GM12878 (cell line): ENCODE measurements at regions not wholly inside any gene's neighbourhood (a gene's known extent, or its start where the extent isn't known, plus 50 kb on each side); places are given as distances from the start of the nearest gene placed in this dataset.

Experiments used
- ATAC-seq: fragments of 200-7000 bp; cut with Tn5 transposase; 3 replicates; pipeline ENCODE4 v1.9.1; 2020; ENCODE audit warnings: mild to moderate bottlenecking, moderate library complexity
- BruUV-seq: library from RNA; stranded (reverse); fragments of 400-500 nt; replicated peaks from 2 replicates; lab custom pipeline; 2021; lab: Mats Ljungman, UMichigan
- CTCF ChIA-PET: fragments of 300-600 bp; sonication (Branson Sonifier 250); formaldehyde crosslinking; extraction: SDS; loops from one replicate; lab custom pipeline; 2021; ENCODE audit warnings: inconsistent platforms; lab: Yijun Ruan, JAX
- POLR2A ChIA-PET: fragments of 350-600 bp; formaldehyde crosslinking; extraction: SDS; loops from one replicate; lab custom pipeline; 2021; ENCODE audit warnings: inconsistent platforms; lab: Charles Lee
- RAD21 ChIA-PET: fragments of 300-600 bp; sonication (Branson Sonifier 250); formaldehyde crosslinking; loops from one replicate; lab custom pipeline; 2023; ENCODE audit warnings: antibody characterized with exemption; ENCODE audit not compliant: unreplicated experiment; lab: Charles Lee
- SMC1A ChIA-PET: fragments of 300-600 bp; sonication (Branson Sonifier 250); formaldehyde crosslinking; loops from one replicate; lab custom pipeline; 2023; ENCODE audit not compliant: unreplicated experiment, uncharacterized antibody; lab: Charles Lee
- DNase-seq: peaks from one replicate; pipeline ENCODE4 v3.0.0-alpha.2; 2011; ENCODE audit warnings: low read depth, low spot score
- FAIRE-seq: peaks from 3 replicates; lab custom pipeline; 2011; peaks lifted over from hg19 to GRCh38; lab: Jason Lieb, UNC
- H2AFZ ChIP-seq: 2 replicates; pipeline ENCODE4 v1.6.0; 2011; ENCODE audit warnings: low read depth, low read length, control low read depth; ENCODE audit not compliant: control insufficient read depth
- H3K27ac ChIP-seq: 2 replicates; pipeline ENCODE4 v1.5.1; 2011; ENCODE audit warnings: control low read depth; ENCODE audit not compliant: control insufficient read depth, insufficient read depth
- H3K27me3 ChIP-seq, 2 experiments: replicated peaks in 1 of 2; 2 replicates each; pipeline versions ENCODE4 v1.6.0 to v1.6.1; 2011; ENCODE audit warnings: low read length in 1 of 2; ENCODE audit not compliant: control insufficient read depth in 2 of 2, insufficient read depth in 2 of 2
- H3K36me3 ChIP-seq, 2 experiments: 2 replicates each; pipeline ENCODE4 v1.5.1; 2011; ENCODE audit warnings: low read length in 1 of 2; ENCODE audit not compliant: control insufficient read depth in 2 of 2, insufficient read depth in 2 of 2
- H3K4me1 ChIP-seq: 2 replicates; pipeline ENCODE4 v1.6.1; 2011; ENCODE audit warnings: mild to moderate bottlenecking, low read length, moderate library complexity, mixed read lengths; ENCODE audit not compliant: control insufficient read depth, insufficient read depth
- H3K4me2 ChIP-seq: 2 replicates; pipeline ENCODE4 v1.6.0; 2011; ENCODE audit warnings: control low read depth; ENCODE audit not compliant: control insufficient read depth, insufficient read depth
- H3K4me3 ChIP-seq: fragments of 200-600 bp; sonication (generic); 2 replicates; pipeline ENCODE4 v1.5.1; 2016
- H3K79me2 ChIP-seq: 2 replicates; pipeline ENCODE4 v1.6.0; 2011; ENCODE audit warnings: low read length; ENCODE audit not compliant: control insufficient read depth, insufficient read depth
- H3K9ac ChIP-seq: 2 replicates; pipeline ENCODE4 v1.8.0; 2011; ENCODE audit warnings: low read length, control low read depth, mixed read lengths; ENCODE audit not compliant: control insufficient read depth, insufficient read depth
- H3K9me3 ChIP-seq: replicated peaks from 3 replicates; pipeline ENCODE4 v1.5.1; 2011; ENCODE audit warnings: mild to moderate bottlenecking, low read length; ENCODE audit not compliant: control insufficient read depth, insufficient read depth
- H4K20me1 ChIP-seq: 2 replicates; pipeline ENCODE4 v1.6.0; 2011; ENCODE audit not compliant: control insufficient read depth, insufficient read depth
- BHLHE40 ChIP-seq, 2 experiments: fragments of 450-650 bp in 1 of 2; IDR thresholded peaks; 2 replicates each; pipeline ENCODE4 v1.6.1; 2011 to 2017; ENCODE audit warnings: low read depth in 2 of 2, borderline replicate concordance in 1 of 2, improper control_type of control experiment in 1 of 2, low read length in 1 of 2, mild to moderate bottlenecking in 1 of 2
- CEBPB ChIP-seq, 2 experiments: fragments of 150-350 bp in 1 of 2; IDR thresholded peaks; 2 replicates each; pipeline ENCODE4 v1.6.1; 2012 to 2014; ENCODE audit warnings: low read depth in 2 of 2, low read length in 2 of 2, borderline replicate concordance in 1 of 2, inconsistent platforms in 1 of 2
- EZH2 ChIP-seq: IDR thresholded peaks from 2 replicates; pipeline ENCODE4 v1.6.1; 2012; ENCODE audit warnings: low read depth, mild to moderate bottlenecking, control low read depth, inconsistent platforms, low read length, borderline replicate concordance; ENCODE audit not compliant: control insufficient read depth
- JUNB ChIP-seq: IDR thresholded peaks from 2 replicates; pipeline ENCODE4 v1.6.1; 2016; ENCODE audit warnings: antibody characterized with exemption, mild to moderate bottlenecking
- KAT2A ChIP-seq: conservative IDR thresholded peaks from 2 replicates; pipeline ENCODE4 v1.6.1; 2011; ENCODE audit warnings: low read depth, low read length; ENCODE audit not compliant: control insufficient read depth
- NRF1 ChIP-seq: conservative IDR thresholded peaks from 2 replicates; pipeline ENCODE4 v1.6.1; 2011; ENCODE audit warnings: mild to moderate bottlenecking, low read depth, low read length, improper control_type of control experiment
- PAX8 ChIP-seq: fragments of 450-650 bp; IDR thresholded peaks from 2 replicates; pipeline ENCODE4 v1.6.1; 2017; ENCODE audit warnings: mild to moderate bottlenecking, moderate library complexity
- RAD51 ChIP-seq: fragments of 450-650 bp; IDR thresholded peaks from 2 replicates; pipeline ENCODE4 v1.6.1; 2016; ENCODE audit warnings: moderate library complexity, mild to moderate bottlenecking, inconsistent platforms
- SIN3A ChIP-seq: IDR thresholded peaks from 2 replicates; pipeline ENCODE4 v1.6.1; 2012; ENCODE audit warnings: low read depth, low read length, improper control_type of control experiment
- SMAD1 ChIP-seq: fragments of 450-650 bp; IDR thresholded peaks from 2 replicates; pipeline ENCODE4 v1.6.1; 2018; ENCODE audit warnings: mild to moderate bottlenecking, low read depth; ENCODE audit not compliant: partially characterized antibody
- SMARCA5 ChIP-seq: fragments of 450-650 bp; IDR thresholded peaks from 2 replicates; pipeline ENCODE4 v1.6.1; 2017; ENCODE audit warnings: mild to moderate bottlenecking
- TARDBP ChIP-seq: IDR thresholded peaks from 2 replicates; pipeline ENCODE4 v1.6.1; 2016; ENCODE audit warnings: borderline replicate concordance
- ZBTB33 ChIP-seq: fragments of 450-650 bp; IDR thresholded peaks from 2 replicates; pipeline ENCODE4 v1.6.1; 2017; ENCODE audit warnings: mild to moderate bottlenecking
- ZNF384 ChIP-seq: IDR thresholded peaks from 2 replicates; pipeline ENCODE4 v1.6.1; 2012; ENCODE audit warnings: low read depth, mild to moderate bottlenecking, low read length, improper control_type of control experiment, borderline replicate concordance
- ZSCAN29 ChIP-seq: fragments of 450-650 bp; IDR thresholded peaks from 2 replicates; pipeline ENCODE4 v1.6.1; 2017; ENCODE audit warnings: mild to moderate bottlenecking, moderate library complexity
- WGBS: methylation state at CpG from one replicate; pipeline ENCODE4 v1.1.6; 2016; ENCODE audit warnings: low lambda C conversion rate; ENCODE audit not compliant: insufficient replicate concordance, insufficient coverage; ENCODE audit errors: missing lambda C conversion rate; 5-methylcytosine and 5-hydroxymethylcytosine counted together
- in situ Hi-C: fragments of 300-500 bp; cut with MboI; formaldehyde crosslinking; loops from 9 replicates; pipeline ENCODE4 v1.14.3; 2018; ENCODE audit warnings: mixed read lengths
- intact Hi-C: fragments of 100-400 bp; cut with micrococcal nuclease; formaldehyde crosslinking; loops from one replicate; pipeline ENCODE4 v1.14.2; 2022; ENCODE audit not compliant: unreplicated experiment

- intact Hi-C loops, result no loop called here
- Histone ChIP-seq H3K79me2 (no peaks in the 10 kb centered on the region), H4K20me1 (no peaks in the 10 kb centered on the region), H3K36me3 (no peaks in the 10 kb centered on the region), H3K4me1 (no peaks in the 10 kb centered on the region), H3K27ac (no peak overlapping the region), H3K4me3 (no peak overlapping the region), H3K4me2 (no peak overlapping the region), H3K27me3 (no peaks in the 10 kb centered on the region), H2AFZ (no peak overlapping the region), H3K9me3 (no peaks in the 10 kb centered on the region), H3K9ac (no peak overlapping the region)
- 0% methylated on average over 2 of the region's 2 CpGs for WGBS
- SMC1A ChIA-PET, result no interaction called here
- in situ Hi-C loops, result no loop called here
- CTCF ChIA-PET, result no interaction called here
- no peak for ATAC-seq
- no peak for TF ChIP-seq TARDBP
- TF ChIP-seq PAX8, result no peak
- TF ChIP-seq NRF1, result no peak
- RAD21 ChIA-PET, result no interaction called here
- no TSS peak for BruUV-seq
- no peak for DNase-seq
- POLR2A ChIA-PET, result no interaction called here
- FAIRE-seq, result no peak
Measured at GRCh38 chr5:124274949-124275348, 471.5 kb downstream of the ZNF608 start.

DNA sequence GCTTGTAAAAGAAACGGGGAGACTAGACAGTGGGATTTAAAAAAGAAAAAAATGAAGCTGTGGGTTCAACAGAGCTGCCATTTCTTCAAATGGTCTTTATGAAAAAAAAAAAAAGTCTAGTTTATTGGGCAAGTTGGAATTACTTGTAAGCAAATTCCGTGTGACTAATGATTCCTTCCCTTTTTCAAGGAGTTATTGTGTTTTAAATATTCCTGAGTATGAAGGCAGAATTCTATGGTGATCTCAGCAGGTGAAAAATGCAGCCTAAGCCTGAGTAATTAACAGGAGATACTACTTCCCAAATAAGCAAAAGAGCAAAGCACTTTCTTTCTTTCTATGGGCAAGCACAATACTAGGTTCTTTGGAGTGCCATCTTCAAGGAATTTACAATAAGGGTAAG lies 481.9 kb downstream of the ZNF608 start:
- BruUV-seq, result no TSS peak
- Histone ChIP-seq H3K9me3 (no peaks in the 10 kb centered on the region), H3K27me3 (no peaks in the 10 kb centered on the region; a peak in 1 of 4 replicates), H3K4me3 (no peak overlapping the region), H3K9ac (no peak overlapping the region), H4K20me1 (no peaks in the 10 kb centered on the region), H2AFZ (no peak overlapping the region), H3K4me2 (no peak overlapping the region), H3K27ac (no peak overlapping the region), H3K4me1 (no peaks in the 10 kb centered on the region), H3K79me2 (no peaks in the 10 kb centered on the region), H3K36me3 (no peaks in the 10 kb centered on the region)
- ChIA-PET CTCF (interaction anchor here (0.6 kb wide), 1 partner anchor 826 kb away, joined by 3 read pairs; no protein-coding TSS in a partner anchor), RAD21 (no interaction called here), SMC1A (interaction anchor here (0.5 kb wide), 1 partner anchor 14 kb away, joined by 4 read pairs; no protein-coding TSS in a partner anchor), POLR2A (no interaction called here)
- no peak for FAIRE-seq
- DNase-seq, result no peak
- in situ Hi-C loops (no loop called here), intact Hi-C loops (no loop called here)
- ATAC-seq, result no peak
- WGBS, result 0% methylated on average over 2 of the region's 2 CpGs
- TF ChIP-seq SMAD1, result no peak
- no peak for TF ChIP-seq BHLHE40 (IDR thresholded peaks at IDR 0.05; ENCODE audit: borderline replicate concordance in 1 of 2, low read depth in 2 of 2, low read length in 1 of 2)
- no peak for TF ChIP-seq EZH2
- TF ChIP-seq JUNB, result no peak
- TF ChIP-seq KAT2A, result no peak
- no peak for TF ChIP-seq CEBPB (IDR thresholded peaks at IDR 0.05; ENCODE audit: borderline replicate concordance in 1 of 2, low read depth in 2 of 2, low read length in 2 of 2)
- no peak for TF ChIP-seq ZBTB33
- TF ChIP-seq SIN3A, result no peak
- TF ChIP-seq ZNF384, result no peak
- no peak for TF ChIP-seq SMARCA5
- TF ChIP-seq RAD51, result no peak
- TF ChIP-seq ZSCAN29, result no peak
